HG03460 (cell line): ENCODE measurements at regions not wholly inside any gene's neighbourhood (a gene's known extent, or its start where the extent isn't known, plus 50 kb on each side); places are given as distances from the start of the nearest gene placed in this dataset.
"Not testable (repeated sequence)": the region's sequence is repeated elsewhere in the genome, so short reads cannot be mapped to it uniquely, and the experiment has no call there.

Experiments used
- ATAC-seq: cut with Tn5 transposase; IDR thresholded peaks from one replicate; pipeline ENCODE4 v1.9.1; 2021; ENCODE audit not compliant: unreplicated experiment

DNA sequence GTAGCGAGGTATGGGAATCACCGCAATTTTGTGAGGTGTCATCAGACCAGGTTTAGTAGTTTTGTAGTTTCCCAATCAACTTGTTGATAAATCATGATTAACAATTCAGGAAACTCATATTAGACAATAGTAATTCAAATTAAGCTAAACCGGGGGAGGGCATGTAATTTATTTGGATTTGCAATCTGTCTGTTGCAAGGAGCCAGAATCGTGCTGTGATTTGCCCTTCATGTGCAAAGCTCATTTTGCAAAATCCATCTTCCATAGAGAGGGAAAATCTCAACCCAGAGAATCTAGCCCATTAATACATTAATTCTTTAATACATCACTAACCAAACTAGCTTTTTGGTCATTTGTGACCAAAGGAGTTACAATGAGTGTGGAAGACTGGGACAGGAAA, 164.7 kb upstream of the TRPM3 start:
- no peak for ATAC-seq

DNA sequence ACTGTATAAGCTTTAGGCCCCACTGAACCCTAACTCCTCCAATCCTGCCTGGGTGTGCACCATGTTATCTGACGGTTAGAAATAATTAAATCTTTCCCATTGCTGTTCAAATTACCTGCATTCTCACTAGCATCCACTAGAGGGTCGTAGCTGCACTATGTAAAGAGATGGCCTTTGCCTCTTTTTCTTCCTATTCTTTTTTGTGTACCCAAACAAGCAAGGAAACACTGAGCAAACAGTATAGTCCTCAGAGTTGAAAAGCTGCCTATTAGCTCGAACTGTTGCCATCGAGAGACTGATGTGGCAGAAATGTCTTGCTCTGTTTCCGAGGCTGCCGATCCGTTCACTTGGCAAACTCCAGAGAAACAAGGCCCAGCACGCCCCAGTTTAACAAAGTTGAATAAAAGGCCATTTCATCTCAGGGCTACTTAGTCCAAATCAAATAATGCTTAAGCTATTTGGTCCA, 163.8 kb upstream of the TRPM3 start:
- ATAC-seq = peak; percentile 90

DNA sequence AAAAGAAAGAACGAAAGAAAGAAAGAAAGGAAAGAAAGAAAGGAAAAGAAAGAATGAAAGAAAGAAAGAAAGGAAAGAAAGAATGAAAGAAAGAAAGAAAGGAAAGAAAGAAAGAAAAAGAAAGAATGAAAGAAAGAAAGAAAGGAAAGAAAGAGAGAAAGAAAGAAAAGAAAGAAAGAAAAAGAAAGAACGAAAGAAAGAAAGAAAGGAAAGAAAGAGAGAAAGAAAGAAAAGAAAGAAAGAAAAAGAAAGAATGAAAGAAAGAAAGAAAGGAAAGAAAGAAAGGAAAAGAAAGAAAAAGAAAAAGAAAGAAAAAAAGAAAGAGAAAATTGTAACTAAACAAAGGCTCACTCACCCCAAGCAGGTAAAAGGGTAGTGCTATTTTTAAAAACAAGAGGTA, 160.7 kb upstream of the TRPM3 start:
- not testable (repeated sequence) for ATAC-seq

DNA sequence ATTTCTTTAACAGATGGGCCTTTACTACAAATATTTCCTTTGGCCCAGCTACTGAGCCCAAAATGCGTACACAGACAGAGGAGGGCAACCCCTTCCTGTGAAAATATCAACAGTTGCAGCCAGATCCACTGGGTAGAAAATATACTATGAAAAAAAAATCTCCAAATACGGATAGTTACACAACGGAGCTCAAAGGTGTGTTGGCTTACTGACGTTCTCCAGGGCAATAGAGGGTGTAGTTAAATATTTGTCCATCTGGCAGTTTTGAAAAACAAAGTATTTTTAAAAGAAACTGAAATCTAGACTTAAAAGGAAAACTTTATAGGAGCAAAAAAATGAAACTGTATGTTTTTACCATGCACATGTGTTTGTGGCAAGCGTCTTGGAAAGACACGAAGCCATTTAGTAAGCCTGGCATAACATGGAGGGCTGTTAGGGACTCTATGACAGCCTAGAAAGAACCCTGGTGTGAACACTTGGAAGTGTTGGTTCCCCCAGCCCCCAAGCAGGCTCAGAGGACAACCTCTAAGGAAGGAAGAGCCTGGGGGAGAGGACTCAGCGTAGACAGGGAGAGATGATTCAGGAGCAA, 157.8 kb upstream of the TRPM3 start:
- ATAC-seq = no peak

DNA sequence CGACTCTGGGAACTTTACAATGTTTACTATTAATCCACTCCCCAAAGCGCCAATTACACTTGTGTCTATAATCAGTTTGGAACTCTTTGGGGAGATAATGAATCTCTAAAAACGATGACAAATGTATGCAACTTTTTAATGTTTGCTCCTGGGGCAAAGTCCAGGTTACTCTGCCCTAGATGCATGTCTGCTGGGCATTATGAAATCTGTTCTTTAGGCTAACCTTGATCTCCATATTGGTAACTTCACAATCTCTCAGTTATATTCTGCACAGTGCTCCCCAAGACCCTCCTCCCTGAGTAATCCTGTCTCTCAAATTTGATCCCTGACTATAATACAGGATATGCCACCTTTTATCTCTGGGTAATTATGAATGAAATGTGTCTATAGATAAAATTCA, 152.2 kb upstream of the TRPM3 start:
- no peak for ATAC-seq

DNA sequence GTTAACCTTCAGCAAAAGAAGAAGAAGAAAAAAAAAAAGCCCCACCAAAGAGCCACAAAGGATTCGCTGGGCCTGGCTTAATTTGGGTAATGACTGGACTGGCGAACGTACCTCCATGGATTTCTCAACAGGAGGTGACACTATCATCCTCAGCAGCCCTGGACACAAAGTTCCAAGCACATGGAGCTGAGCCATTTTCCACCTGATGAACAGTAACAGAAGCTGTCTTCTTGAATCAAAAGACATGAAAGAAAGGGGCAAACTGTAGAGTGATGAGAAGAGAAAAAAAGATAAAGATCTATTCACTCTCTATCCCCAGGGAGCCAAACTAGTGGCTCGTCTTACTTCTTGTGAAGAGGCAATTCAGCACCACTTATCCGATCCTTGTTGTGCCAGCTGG, 150.2 kb upstream of the TRPM3 start:
- no peak for ATAC-seq

GRCh38 chr9:71270554-71270953, 149.1 kb upstream of the TRPM3 start:
- ATAC-seq = no peak

DNA sequence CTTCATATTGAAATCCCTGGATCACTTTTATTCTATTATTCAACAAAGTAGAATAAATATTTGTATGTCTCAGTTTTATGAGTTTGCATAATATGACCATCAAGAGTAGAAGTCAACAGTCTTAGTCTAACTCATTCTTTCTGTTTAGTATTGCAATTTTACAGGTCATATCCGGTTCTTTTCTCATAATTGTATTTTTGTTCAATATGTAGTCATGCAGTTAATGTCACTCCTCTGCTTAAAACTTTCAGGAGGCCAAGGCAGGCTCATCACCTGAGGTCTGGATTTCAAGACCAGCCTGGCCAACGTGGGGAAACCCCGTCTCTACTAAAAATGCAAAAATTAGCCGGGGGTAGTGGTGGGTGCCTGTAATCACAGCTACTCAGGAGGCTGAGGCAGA, 148.4 kb upstream of the TRPM3 start:
- ATAC-seq = no peak

GRCh38 chr9:71268871-71269635, 147.6 kb upstream of the TRPM3 start:
- no peak for ATAC-seq

- ATAC-seq = no peak
Measured at GRCh38 chr9:71263451-71263850, 142.0 kb upstream of the TRPM3 start.

- not testable (repeated sequence) for ATAC-seq
Measured at GRCh38 chr9:71260419-71260818, 139.0 kb upstream of the TRPM3 start.

DNA sequence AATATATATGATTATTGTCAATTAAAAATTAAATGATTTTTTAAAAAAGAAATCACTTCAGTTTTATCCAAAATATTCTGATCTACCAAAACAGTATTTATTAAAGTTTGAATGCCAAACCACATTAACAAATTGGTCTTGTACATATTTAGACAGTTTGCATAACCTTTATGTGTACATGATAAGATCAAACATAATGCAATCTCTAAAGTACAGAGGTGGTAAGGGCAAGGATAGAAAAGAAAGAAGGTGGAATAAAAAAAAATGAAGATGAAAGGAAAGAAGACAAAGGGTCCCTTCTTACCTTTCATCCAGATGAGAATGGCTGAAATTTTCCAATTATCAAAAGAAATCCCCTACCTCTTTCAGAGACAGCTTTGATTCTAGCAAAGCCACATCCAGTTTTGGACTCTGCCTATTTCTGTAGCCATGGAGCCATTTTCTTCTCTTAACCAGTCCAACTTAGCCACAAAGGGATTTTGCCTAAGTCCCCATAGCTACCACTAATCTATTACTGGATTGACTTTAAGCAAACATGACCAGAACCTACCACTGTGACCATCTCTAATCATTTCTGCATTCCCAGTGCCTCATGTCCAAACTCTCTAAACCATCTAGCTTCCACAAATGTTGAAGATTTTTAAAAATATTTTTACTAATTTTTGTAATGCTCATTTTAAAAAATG, 133.3 kb upstream of the TRPM3 start:
- no peak for ATAC-seq

- ATAC-seq = no peak
Measured at GRCh38 chr9:71253011-71253410, 131.6 kb upstream of the TRPM3 start.

- ATAC-seq = no peak
Measured at GRCh38 chr9:71250581-71250980, 129.2 kb upstream of the TRPM3 start.

- ATAC-seq = no peak
Measured at GRCh38 chr9:71249729-71250317, 128.4 kb upstream of the TRPM3 start.

DNA sequence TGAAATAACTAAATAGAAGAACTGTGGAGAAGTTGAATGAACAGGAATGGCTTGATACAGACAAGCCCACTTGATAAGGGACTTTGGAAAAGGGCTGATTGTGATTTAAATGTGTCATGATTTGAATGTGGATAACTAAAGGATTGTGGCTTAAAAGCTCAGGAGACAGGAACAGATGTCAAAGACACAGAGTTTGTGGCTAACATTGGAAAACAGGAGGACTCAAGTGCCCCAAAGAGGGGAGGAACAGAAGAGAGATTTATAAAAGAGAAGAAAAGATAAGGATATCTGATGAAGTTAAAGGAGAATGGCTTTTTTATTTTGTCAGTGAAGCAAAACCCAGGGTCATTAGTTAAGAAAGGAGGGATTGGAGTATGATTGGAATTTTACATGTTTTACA, 124.2 kb upstream of the TRPM3 start:
- no peak for ATAC-seq

GRCh38 chr9:71243951-71244350, 122.5 kb upstream of the TRPM3 start:
- ATAC-seq = no peak

GRCh38 chr9:71242081-71242480, 120.7 kb upstream of the TRPM3 start:
- no peak for ATAC-seq

DNA sequence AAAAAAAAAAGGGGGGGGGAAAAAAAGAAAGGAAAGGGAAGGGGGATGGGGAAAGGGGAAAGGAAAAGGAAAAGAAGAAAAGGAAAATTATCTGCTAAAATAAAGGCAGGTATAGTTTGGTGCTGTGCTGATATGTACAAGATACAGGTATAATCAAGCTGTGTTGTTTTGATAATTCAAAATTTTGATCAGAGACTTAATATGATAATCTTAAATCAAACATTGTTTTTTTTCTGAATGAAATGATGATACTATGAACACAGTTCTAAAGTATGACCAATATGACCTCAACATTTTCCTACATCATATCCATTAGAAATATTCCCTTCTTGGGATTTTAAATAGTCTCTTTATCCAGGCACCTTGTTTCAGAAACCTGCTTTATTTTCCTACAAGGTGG, 115.6 kb upstream of the TRPM3 start:
- ATAC-seq = no peak

DNA sequence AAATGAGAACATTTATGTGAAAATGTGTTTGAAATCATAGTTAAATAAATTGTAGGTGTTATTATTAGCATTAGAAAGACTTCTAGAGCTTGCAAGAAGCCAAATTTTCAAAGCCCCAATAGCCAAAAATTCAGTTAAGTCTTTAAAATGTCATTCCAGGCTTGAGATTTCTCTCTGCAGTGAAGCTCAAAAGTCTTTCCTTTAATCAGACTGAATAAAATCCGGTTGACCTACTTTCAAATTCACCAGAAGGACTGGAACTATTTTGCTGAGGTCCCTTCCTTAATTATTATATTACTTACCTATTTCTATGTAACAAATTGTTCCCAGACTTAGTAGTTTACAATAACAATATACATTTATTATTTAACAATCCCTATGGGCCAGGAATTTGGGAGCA, 112.2 kb upstream of the TRPM3 start:
- no peak for ATAC-seq

GRCh38 chr9:71223953-71224538, 102.6 kb upstream of the TRPM3 start:
- ATAC-seq = no peak
